PC-3 (cell line): ENCODE measurements at regions not wholly inside any gene's neighbourhood (a gene's known extent, or its start where the extent isn't known, plus 50 kb on each side); places are given as distances from the start of the nearest gene placed in this dataset.

ENCODE experiments used
- CTCF ChIP-seq: fragments of 300-600 bp; sonication (generic); conservative IDR thresholded peaks from 2 replicates; pipeline ENCODE4 v1.5.1; 2017; ENCODE audit warnings: antibody characterized with exemption, low read depth, mild to moderate bottlenecking, low read length
- EZH2 ChIP-seq: fragments of 300-600 bp; sonication (generic); IDR thresholded peaks from one replicate; pipeline ENCODE4 v1.6.1; 2017; ENCODE audit warnings: antibody characterized with exemption, mild to moderate bottlenecking, low read length; ENCODE audit not compliant: unreplicated experiment

- TF ChIP-seq CTCF: no peak
- no peak for TF ChIP-seq EZH2
Measured at GRCh38 chr21:18772404-18772803, 368.8 kb upstream of the TMPRSS15 start.
